GM18867 (cell line): ENCODE measurements at regions not wholly inside any gene's neighbourhood (a gene's known extent, or its start where the extent isn't known, plus 50 kb on each side); places are given as distances from the start of the nearest gene placed in this dataset.
"Not testable (repeated sequence)": the region's sequence is repeated elsewhere in the genome, so short reads cannot be mapped to it uniquely, and the experiment has no call there.

ENCODE experiments used
- ATAC-seq: cut with Tn5 transposase; IDR thresholded peaks from one replicate; pipeline ENCODE4 v1.9.1; 2021; ENCODE audit warnings: mild to moderate bottlenecking, moderate library complexity; ENCODE audit not compliant: unreplicated experiment

DNA sequence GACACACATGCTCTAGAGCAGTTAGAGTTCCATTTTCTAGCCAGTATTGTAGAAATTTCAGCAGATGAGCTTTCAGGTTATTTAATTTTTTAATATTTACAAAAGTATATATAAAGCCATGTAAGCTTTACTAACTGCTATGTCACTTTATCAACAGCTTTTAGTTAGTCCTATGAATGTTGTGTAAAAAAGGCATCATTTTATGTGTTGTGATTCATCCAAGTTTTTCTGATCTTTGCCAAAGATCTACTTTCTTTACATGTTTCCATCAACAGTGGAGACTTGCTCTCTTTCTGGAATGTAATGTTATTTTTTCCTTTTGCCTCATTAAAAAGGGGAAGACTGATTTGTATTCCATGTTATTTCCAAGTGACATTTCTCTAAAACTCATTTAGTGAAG lies 125.2 kb upstream of the TFPI start:
- no peak for ATAC-seq

DNA sequence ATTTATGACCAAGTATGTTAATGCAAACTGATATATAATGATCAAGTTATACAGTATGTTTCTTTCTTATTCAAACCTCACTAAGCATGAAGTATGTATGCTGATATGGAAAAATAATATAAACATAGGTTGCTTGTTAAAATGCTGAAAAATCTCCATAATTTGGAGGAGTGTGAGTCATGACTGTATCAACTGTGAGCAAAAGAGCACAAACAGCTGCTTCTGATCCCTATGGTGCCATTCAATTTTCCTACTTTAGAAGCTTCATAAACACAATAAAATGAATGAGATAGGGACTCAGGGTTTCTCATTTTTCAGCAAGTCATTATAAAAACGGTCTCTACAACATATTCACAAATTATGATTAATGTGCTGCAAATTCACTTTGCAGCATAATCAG lies 129.9 kb upstream of the TFPI start:
- no peak for ATAC-seq

DNA sequence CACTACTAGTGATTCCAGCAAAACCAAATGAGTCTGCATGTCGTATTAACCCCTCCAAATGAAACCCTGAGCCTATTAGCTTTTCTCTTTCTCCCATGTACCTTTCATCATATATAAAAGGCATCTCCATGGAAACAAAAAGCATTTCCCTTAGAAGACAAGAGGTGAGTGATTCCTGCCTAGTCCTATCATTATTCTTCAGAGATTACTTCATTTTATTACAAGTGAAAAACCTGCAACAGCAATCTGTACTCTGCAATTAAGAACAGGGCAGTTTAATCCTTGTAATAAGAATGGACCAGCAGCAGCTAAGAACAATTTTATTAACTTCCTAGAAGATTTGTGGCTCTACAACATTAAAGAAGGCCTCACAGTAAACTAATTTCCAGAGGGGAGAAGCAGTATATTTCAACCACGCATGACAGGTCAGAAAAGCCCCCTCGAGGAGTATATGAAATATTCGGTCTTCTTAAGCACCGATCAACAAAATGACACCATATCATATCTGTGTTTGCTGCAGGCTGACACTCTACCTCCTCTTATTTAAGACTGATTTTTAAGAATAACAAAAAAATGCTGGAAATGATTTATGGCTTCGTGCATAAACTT lies 132.3 kb upstream of the TFPI start:
- ATAC-seq, result no peak

DNA sequence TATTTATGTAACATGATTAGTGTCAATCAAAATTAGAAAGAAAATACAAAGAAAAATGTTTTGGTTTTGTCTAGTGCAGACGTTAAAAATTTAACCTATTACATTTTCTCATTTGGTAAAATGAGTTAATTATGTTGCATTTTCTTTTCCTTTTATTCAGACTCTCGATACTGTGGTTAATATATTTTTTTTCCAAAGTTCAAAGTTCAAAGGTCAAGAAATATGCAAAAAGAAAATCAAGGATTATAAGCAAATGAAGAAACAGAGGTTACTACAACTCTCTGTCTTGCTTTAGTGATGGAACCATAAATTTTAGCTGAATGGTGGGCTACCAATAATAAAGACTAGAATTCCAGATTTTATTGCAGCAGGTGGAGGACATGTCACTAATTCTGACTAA lies 133.3 kb upstream of the TFPI start:
- ATAC-seq, result no peak

DNA sequence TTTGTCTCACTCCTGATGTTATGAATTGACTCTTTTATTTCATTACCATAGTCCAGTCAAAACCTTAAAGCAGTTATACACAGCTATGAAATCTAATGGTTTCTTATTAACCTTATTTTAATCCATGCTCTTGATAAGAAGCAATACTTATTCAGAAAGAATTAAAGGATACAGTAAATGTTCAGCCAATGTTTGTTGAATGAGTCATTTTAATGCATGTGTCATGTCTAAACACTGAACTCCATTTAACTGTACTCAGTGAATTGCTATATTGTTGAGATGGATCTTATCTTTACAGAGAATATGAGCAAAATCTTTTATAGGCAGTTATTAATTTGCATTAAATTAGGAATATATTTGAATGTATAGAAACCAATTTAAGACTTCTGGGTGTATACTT lies 135.1 kb upstream of the TFPI start:
- no peak for ATAC-seq

DNA sequence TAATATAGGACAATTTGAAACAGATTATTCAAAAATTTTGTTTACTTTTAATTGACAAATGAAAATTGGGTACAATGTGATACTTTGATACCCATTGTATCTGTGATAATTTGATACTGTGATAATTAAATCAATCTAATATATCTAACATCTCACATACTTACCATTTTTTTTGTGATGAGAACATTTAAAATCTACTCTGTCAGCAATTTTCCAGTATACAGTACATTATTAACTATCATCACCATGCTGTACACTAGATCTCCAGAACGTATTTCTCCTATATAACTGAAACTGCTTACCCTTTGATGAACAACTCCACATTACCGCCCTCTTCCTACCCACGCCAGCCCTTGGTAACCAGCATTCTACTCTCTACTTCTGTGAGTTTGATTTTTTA lies 139.7 kb upstream of the TFPI start:
- no peak for ATAC-seq

DNA sequence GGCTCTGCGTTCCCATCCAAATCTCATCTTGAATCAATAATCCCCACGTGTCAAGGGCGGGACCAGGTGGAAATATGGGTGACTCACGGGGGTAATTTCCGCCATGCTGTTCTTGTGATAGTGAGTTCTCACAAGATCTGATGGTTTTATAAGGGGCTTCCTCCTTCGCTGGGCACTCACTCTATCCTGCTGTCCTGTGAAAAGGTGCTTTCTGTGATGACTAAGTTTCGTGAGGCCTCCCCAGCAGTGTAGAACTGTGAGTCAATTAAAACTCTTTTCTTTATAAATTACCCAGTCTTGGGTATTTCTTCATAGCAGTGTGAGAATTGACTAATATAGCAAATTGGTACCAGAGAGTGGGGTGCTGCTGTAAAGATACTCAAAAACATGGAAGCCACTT lies 142.4 kb upstream of the TFPI start:
- not testable (repeated sequence) for ATAC-seq

DNA sequence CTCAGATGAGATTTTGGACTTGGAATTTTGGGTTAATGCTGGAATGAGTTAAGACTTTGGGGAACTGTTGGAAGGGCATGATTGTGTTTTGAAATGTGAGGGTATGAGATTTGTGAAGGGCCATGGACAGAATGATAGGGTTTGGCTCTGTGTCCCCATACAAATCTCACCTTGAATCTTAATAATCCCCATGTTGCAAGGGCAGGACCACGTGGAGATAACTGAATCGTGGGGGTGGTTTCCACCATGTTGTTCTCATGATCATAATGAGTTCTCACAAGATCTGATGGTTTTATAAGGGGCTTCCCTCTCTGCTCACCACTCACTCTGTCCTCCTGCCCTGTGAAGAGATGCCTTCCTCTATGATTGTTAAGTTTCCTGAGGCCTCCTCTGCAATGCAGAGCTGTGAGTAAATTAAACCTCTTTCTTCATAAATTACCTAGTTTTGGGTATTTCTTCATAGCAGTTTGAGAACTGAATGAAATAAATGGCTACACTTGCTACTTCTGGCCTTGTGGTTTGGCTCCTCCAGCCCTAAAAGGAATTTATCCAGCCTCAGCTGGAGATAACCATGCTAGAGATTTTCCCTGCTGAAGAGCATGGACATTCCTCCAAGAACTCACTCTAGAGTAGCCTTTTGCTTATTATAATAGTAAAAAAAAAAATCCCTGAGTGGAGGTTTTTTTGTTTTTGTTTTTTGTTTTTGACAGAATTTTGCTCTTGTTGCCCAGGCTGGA lies 144.3 kb upstream of the TFPI start:
- no peak for ATAC-seq

DNA sequence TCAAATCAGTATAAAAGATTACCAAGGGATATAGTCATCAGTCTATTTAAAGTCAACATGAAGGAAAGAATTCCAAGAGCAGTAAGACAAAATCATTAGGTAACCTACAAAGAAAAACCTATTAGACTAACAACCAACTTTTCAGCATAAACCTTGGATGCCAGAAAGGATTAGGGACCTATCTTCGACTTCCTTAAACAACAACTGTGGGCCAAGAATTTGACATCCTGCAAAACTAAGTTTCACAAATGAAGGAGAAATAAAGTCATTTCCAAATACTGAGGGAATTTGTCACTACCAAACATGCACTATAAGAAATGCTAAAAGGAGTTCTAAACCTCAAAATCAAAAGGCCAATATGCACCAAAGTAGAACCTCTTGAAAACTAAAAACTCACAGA lies 147.9 kb upstream of the TFPI start:
- ATAC-seq, result no peak

DNA sequence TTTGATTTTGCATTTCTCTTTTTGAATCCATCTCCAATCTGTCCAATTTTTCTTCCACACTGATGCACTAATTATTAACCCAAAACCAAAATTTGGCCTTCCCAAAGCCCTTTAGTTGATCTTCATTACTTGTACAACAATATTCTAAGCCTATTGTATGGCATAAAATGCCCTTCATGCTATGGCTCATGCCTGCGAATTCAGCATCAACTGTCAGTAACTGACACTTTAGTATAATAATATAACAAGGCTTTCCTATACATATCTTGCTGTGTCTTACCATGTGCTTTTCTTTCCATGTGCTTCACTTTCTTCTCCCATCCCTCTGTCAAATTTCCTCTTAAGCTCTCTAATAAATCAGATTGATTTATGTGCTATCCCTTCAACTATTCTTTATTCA lies 154.0 kb upstream of the TFPI start:
- no peak for ATAC-seq

DNA sequence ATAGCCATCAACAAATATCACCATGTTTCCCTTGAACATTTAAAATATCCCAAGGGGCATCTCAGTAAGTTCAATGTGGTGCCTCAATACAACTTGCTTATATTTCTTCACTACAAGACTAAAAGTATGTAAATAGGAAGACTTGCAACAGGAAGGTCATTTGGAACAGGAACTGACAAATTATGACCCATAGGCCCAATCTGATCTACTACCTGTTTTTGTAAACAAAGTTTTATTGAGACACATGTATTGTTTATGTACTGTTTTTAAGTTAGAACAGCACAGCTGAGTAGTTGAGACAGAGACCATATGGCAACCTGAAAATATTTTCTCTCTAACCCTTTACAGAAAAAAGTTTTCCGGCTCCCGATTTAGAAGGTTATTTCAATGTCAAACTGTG lies 154.8 kb upstream of the TFPI start:
- ATAC-seq, result no peak

DNA sequence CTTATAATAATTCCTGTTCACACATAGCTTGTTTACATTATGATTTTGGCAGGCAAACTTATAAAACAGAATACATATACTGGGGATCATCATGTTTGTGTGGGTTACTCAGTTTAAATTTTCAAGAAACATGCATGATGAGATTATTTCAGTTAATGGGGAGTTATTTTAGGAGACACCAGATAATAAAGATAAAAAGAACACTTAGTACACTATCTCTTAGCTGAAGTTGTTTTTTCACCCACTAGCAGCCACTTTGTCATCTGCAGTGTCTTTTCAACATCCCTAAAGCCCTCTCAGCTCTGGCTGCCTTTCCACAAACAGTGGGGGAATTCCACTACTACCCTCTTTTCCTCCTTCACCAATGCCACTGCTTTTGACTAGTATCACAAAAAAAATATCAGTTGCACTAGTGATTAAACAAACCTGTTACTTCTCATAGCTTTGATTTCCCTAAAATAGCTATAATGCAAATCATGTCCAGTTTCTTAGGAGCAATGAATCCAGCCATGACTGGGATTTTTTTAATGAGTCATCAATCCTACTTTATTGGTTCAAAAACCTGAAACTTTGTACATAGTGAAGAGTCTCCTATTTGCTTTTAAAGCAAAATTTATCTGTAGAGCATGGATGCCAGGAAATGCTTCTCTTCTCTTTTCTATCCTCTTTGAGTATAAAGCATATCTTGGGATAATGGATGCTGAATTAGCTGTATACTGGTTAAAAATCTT lies 156.7 kb upstream of the TFPI start:
- no peak for ATAC-seq

DNA sequence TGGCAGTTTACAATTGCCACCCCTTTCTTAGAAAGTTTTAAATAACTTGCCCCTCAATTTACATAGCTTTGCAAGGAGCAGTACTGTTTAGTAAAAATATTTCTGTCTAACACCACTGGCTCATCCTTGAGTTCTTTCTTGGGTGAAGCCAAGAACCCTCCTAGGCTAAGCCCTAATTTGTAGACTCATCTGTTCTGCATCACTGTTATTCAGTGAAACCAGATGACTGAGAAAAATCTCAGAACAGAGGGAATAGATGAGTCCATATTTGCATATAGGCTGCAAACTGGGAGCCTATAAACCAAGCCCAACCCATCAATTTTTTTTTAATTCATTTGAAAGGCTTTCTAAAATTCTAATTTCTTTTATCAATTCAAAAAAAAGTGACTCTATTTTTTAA lies 161.4 kb upstream of the TFPI start:
- no peak for ATAC-seq

DNA sequence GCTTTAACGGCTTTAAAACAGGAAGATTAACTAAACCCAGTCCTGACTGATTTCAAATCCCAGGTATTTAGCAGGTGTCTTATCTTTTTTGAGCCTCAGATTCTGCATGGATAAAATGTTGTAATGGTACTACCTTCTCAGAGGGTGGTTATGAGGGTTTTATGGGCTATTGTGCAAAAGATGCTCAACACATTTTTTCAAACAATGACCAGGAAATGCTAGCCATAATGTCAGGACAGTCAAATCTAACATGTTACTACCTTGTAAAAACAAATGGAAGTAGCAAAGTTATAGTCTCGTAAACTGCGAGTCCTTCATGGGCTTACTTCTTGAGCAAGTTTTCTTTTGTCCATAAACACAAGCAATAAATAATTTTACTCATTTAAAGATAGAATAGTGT lies 162.1 kb upstream of the TFPI start:
- no peak for ATAC-seq

DNA sequence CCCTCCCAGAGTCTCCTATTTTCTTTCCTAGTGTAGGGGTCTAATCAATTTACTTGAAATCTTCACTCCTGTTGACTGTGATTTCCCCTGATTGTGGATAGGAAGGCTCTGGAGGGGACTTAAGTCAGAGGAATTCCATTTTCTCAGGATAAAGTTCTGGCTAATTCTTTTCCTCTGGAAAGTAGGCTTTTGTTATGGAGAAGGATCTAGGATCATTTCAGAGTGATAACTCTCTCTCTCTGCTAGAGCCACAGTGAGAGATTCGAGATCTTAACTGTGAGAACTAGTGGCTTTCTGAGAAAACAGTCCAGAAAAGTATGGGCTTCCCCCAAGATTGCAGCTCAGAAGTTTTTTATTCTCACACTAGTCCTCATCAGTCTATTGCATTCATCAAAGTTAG lies 163.9 kb upstream of the TFPI start:
- ATAC-seq, result no peak

DNA sequence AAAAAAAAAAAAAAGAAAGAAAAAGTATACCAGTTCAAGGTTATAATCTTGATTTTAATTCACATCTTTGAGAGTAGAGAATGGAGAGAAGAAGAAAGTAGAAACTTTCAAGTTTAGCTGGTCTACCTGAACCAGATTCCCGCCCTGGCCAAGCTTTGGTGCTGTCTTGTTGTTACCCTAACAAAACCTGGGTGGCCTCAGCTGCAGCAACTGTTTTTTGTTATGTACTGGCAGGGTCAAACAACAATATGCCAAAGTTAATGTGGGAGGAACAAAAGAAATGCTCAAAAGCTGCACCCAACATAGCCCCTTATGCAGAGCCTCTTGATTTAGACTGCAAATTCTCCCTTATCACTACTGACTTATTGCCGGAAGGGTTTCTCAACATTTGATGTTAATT lies 165.3 kb upstream of the TFPI start:
- ATAC-seq, result no peak

DNA sequence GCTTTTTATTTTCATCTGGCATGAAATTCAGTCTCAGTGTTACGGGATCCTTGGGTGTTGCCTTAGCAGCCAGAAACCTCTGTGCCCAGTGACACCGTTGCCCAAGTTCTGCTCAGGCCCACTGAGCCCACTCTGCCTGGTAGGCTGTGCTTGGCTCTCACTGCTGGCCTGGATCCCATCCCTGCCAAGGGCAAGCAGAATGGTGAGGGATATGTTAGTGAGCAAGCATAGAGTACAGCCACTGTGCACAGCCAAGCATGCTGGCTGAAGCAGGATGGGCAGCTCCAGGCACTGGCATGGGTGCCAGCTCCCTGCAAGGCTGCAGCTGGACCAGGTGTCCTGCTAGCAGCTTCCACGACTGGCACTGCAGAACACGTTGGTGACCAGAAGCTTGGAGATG lies 194.7 kb upstream of the TFPI start:
- no peak for ATAC-seq

DNA sequence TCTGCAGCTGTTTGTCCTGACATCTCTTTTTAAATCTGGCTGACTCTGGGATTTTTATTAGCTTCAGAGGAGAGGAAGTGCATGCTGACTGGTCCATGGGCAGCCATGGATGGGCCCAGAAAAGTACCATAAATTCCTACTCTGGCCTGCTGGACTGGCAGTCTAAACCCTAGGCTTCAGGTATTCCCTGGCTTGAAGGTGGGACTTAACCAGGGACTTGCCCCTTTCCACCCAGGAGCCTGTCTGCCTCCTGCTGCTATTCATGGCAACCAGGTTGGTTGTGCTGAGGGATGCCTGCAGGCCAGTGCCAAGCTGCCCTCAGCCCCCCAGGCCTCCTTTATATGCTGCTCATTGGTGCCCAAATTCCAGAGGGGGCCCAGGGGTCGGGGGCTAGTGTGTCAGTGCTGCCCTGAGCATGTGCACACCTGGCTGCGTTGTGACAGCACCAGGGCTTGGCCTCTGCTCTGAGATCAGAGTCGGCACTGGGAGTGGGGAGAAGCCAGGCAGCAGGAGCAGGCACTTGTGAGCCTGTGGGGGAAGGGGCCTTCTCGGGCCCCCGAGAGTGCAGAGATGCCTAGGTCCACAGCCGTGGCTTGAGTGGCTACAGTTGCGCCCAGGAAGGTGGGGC lies 195.7 kb upstream of the TFPI start:
- ATAC-seq, result no peak

DNA sequence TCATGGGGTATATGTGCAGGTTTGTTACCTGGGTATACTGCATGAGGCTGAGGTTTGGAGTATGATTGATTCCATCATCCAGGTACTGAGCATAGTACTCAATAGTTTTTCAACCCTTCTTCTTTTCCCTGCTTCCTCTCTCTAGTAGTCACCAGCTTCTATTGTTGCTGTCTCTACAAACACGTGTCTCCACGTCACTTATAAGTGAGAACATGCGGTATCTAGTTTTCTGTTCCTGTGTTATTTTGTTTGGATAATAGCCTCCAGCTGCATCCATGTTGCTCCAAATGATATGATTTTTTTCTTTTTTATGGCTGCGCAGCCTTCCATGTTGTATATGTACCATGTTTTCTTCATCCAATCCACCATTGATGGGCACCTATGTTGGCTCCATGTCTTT lies 214.8 kb upstream of the TFPI start:
- no peak for ATAC-seq

DNA sequence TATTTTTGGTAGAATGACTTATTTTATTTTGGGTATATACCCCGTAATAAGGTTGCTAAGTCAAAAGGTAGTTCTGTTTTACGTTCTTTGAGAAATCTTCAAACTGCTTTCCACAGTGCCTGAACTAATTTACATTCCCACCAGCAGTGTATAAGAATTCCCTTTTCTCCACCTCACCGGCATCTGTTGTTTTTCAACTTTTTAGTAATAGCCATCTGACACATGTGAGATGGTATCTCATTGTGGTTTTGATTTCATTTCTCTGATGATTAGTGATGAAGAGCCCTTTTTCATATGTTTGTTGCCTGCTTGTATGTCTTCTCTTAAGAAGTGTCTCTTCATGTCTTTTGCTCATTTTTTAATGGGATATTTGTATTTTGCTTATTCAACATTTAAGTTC lies 215.2 kb upstream of the TFPI start:
- ATAC-seq, result no peak

DNA sequence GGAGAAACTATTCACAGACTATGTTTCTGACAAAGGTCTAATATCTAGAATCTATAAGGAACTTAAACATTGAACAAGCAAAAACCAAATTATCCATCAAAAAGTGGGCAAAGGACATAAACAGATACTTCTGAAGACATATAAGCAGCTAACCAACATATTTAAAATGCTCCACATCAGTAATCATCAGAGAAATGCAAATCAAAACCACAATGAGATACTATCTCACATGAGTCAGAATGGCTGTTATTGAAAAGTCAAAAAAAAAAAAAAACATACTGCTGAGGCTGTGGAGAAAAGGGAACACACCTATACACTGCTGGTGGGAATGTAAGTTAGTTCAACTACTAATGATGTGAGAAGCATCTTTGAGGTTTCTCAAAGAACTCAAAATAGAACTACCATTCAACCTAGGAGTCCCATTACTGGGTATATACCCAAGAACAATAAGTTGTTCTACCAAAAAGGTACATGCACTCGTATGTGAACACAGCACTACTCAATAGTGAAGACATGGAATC lies 220.4 kb upstream of the TFPI start:
- ATAC-seq, result peak; percentile 82

DNA sequence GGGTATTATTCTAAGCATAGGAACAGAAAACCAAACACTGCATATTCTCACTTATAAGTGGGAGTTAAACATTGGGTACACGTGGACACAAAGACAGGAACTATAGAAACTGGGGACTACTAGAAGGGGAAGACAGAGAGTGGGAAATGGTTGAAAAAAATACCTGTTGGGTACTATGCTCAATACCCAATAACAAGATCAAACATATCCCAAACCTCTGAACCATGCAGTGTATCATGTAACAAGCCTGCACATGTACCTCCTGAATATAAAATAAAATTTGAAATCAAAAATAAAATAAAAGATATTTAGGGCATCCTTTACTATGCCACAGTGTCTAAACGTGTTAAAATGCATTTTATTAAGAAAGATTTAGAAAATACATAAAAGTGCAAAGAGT lies 221.0 kb upstream of the TFPI start:
- peak; percentile 20 for ATAC-seq
